Left hindlimb (tissue), 1 donor: ENCODE measurements at regions not wholly inside any gene's neighbourhood (a gene's known extent, or its start where the extent isn't known, plus 50 kb on each side); places are given as distances from the start of the nearest gene placed in this dataset.
"Not testable (repeated sequence)": the region's sequence is repeated elsewhere in the genome, so short reads cannot be mapped to it uniquely, and the experiment has no call there.

Source experiments
- DNase-seq: peaks from one replicate; pipeline ENCODE4 v3.0.0-alpha.2; 2018

DNA sequence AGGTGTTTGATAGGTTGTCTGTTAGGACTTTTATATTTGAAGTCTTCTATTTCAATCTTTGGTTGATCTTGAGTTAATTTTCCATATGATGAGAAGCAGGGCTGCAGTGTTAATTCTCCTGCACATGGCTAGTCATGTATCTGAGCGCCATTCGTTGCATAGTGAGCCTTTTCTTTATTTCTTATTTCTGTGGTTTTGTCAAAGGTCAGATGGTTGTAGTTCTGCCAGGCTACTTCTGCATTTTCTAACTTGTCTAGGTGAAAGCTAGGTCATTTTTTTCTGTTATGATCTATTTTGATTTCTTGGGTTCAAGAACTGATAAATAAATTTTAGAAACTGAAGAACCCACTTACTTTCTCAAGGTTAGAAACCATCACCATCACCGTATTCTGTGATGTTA lies 56.7 kb downstream of the CCDC74A start:
- DNase-seq: no peak

DNA sequence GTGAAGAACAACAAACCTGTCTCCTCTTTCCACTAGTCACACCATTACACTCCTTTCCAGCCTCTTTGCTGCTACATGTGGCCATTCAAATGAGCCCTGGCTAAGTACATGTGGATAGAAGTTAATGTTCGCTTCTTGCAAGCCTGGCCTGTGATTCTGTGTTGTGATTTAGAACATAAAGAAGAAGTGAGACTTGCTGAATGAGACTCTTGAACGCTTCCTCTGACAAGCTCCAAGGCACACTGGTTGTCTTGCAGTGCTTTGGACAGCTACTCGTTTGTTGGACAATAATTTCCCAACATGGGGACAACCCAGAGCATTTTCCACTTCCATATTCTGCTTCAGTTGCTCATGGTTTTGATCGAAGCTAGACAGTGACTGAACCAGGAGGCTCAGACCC lies 57.3 kb downstream of the CCDC74A start:
- no peak for DNase-seq

DNA sequence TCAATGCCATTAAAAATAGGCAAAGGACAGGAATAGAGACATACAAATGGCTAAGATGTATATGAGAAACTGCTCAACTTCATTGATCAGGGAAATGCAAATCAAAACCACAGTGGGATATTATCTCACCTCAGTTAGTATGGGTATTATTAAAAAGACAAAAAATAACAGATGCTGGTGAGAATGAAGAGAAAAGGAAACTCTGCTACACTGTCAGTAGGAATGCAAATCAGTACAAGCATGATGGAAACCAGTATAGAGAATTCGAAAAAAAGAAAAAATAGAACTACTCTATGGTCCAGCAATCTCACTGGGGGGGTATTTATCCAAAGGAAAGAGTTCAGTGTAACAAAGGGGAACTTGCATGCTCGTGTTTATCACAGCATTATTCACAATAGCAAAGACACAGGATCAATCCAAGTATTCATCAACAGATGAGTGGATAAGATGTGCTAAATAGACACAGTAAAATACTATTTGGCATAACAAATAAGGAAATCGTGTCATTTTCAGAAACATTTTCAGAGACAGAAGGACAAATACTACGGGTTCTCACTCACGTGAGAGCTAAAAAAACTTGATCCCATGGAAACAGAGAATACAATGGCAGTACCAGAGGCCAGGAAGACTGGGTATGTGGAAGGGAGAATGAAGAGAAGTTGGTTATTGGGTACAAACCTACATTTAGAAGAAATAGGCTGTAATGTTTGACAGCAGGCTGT lies 60.6 kb downstream of the CCDC74A start:
- no peak for DNase-seq

DNA sequence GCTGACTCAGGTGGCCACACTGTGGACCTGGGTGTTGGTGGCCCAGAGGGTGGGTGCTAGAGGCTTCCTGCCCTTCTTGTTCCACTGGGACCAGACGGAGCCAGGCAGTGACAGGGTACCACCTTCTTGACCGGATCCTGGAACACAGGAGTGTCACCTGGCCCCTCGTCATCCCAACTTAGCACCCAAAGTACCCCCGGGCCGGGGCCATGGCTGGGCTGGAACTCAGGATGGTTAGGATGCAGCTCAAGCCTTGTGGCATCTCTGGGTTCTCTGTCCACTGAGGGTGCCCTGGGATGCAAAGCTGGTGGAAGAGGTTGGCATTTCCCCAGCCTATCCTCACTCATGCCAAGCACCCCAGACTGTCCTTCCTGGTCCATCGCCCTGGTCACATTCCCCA lies 61.4 kb downstream of the CCDC74A start:
- DNase-seq: not testable (repeated sequence)

DNA sequence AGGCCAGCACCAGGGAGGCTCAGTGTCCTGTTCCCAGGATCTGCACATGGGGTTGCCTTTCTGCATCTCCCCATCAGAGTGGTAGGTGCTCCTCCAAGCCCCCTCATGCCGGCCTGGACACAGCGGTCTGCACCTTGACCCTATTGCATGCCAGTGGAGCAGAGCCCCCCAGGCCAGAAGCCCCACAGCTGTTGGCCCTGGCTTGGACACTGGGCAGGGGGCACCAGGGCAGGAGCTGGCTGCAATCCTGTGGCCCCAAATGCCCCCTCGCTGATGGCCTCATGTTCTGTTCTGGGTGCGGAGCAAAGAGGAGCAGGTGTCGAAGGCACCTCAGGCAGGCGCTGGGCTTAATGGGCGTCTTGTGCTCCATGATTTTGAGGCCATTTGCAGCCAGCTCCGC lies 62.7 kb downstream of the CCDC74A start:
- no peak for DNase-seq

DNA sequence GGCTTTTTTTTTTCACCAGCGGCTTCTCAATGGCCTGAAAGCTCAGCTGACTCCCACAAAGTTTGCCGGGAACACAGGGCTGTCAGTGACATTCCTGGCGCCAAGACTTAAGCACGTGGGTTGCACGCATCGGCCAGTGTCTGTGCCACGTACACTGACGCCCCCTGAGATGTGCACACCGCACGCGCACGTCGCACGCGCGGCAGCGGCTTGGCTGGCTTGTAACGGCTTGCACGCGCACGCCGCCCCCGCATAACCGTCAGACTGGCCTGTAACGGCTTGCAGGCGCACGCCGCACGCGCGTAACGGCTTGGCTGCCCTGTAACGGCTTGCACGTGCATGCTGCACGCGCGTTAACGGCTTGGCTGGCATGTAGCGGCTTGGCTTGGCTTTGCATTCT lies 63.2 kb downstream of the CCDC74A start:
- no peak for DNase-seq

DNA sequence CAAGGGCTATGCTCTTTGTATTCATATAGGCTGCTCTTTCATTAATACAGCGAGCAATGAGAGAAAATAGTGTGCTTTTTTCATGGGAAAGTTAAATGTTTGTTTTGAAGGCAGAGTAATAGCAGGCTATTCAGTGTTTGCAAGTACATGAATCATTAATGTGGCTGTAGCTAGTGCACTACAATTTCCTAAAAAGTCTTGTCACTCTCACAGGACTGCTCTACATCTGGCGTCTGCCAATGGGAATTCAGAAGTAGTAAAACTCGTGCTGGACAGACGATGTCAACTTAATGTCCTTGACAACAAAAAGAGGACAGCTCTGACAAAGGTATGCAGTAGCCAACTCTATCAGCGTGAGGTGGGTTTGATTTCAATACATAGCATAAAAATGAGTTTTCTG lies 68.9 kb downstream of the CCDC74A start:
- DNase-seq: not testable (repeated sequence)

DNA sequence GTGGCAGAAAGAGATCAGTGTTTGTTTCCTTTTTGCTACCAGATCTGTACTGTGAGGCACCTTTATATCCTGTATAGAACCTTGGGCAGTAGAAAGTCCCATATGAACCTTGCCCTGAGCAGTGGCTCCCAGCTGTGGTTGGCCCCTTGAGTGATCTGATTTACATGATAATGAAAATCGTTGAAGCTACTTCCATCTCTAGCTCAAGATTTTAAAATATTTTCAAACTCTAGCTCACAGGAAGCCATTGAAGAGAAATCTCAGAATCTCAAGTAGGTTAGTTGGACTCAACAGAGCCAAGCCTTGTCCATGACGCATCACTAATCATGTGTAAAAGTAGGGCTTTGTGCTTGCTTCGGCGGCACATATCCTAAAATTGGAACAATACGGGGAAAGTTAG lies 74.8 kb downstream of the CCDC74A start:
- DNase-seq: not testable (repeated sequence)

DNA sequence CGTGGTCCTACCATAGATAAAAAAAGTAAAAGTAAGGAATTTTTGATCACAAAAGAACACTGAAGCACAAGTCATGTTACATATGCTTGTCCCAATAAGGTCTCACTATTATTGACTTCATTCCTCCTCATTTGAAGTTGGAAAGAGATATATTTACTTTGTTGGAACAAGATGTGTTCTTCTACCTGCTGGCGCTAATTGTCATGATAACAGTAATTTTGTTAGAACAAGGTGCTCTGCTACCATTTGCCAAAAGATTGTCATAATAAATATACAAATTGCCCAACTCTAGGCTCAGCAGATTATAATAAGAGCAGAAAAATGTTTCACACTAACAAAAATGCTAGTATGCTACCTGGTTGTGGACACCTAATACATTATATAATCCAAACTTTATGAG lies 77.0 kb downstream of the CCDC74A start:
- DNase-seq: not testable (repeated sequence)

DNA sequence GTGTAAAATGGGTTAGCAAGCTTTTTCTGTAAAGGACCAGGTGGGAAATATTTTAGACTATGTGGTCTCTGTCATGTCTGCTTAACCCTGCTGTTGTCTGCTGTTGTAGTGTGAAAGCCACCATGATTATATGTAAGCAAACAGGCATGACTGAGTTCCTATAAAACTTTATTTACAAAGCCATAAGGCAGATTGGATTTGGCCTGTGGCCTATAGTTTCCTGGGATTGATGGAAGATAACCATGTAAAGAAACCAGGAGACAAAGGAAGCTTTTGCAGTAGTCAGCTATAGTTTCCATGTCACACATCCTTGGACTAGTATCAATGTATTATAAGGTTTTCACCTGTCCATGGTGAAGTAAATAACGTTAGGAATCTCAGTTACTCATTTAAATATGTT lies 78.7 kb downstream of the CCDC74A start:
- DNase-seq: not testable (repeated sequence)

DNA sequence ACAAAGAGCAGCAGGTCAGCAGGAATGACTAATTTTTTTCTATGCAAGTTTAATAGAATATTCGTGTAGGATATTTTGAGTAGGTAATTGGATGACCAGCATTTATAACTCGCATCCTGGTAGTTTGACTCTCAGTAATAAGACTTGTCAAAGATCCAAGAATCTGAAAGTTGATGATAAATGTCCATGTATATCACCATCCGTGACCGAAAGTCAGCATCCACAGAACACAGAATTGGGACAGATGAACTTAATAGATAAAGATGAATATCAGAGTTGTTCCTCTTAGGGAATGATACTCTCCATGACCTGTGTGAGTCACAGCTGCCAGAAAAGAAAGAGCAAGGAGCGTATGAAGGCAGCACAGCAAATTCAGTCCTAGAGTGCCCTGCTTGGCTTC lies 79.4 kb downstream of the CCDC74A start:
- DNase-seq: not testable (repeated sequence)

DNA sequence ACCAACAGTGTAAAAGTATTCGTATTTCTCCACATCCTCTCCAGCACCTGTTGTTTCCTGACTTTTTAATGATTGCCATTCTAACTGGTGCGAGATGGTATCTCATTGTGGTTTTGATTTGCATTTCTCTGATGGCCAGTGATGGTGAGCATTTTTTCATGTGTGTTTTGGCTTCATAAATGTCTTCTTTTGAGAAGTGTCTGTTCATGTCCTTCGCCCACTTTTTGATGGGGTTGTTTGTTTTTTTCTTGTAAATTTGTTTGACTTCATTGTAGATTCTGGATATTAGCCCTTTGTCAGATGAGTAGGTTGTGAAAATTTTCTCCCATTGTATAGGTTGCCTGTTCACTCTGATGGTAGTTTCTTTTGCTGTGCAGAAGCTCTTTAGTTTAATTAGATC lies 86.9 kb downstream of the CCDC74A start:
- DNase-seq: not testable (repeated sequence)

DNA sequence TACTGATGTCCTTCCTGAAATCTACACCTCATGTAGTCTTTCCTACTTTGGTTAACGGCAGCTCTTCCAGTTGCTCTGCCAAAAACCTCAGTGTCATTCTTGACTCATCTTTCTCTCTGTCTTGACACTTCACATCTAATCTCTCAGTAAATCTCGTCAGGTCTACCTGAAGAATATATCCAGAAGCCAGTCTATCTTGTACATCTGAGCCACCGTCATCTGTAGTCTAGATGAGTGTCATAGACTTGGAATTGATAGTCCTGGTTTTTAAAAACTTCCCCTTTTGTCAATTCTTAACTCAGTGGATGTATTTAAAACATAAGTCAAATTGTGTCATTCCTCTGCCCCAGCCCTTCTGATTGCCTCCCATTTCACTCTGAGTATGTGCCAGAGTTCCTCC lies 90.6 kb downstream of the CCDC74A start:
- DNase-seq: not testable (repeated sequence)

DNA sequence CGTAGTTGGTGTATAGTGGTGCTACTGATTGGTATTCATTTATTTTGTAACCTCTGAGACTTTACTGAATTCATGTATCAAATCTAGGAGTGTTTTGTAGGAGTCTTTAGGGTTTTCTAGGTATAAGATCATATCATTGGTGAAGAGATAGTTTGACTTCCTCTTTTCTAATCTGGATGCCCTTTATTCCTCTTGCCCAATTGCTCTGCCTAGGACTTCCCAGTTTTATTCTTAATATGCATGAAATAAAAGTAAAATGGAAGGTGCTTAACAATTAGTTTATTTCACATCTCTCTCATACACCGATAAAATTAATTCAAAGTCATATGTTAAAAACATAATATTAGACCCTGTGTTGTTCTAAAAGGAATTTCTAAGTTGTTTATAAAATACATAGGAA lies 95.2 kb downstream of the CCDC74A start:
- DNase-seq: not testable (repeated sequence)

DNA sequence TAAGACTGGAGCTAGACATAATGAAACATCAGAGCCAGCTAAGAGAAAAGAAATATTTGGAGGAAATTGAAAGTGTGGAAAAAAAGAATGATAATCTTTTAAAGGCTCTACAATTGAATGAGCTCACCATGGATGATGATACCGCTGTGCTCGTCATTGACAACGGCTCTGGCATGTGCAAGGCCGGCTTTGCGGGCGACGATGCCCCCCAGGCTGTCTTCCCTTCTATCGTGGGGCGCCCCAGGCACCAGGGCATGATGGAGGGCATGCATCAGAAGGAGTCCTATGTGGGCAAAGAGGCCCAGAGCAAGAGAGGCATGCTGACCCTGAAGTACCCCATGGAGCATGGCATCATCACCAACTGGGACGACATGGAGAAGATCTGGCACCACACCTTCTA lies 98.3 kb downstream of the CCDC74A start:
- not testable (repeated sequence) for DNase-seq

DNA sequence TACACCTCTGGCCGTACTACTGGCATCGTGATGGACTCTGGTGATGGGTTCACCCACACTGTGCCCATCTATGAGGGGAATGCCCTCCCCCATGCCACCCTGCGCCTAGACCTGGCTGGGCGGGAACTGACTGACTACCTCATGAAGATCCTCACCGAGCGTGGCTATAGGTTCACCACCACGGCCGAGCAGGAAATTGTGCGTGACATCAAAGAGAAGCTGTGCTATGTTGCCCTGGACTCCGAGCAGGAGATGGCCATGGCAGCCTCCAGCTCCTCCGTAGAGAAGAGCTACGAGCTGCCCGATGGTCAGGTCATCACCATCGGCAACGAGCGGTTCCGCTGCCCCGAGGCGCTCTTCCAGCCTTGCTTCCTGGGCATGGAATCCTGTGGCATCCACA lies 98.9 kb downstream of the CCDC74A start:
- not testable (repeated sequence) for DNase-seq

DNA sequence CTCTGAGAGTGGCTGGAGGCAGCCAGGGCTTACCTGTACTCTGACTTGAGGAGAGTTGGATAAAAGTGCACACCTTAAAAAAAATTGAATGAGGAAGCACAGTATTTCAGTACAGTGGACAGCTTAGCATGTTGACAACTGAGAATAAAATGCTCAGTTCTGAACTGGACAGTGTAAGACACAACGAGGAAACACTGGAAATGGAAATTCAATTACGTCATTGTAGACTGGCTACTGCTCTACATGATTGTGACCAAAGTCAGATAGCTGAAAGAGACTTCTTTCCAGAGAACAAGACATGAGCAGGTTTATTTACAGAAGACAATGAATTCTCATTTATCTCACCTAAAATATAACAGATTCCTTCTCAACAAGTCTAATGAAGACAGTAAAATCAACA lies 100.1 kb downstream of the CCDC74A start:
- not testable (repeated sequence) for DNase-seq

DNA sequence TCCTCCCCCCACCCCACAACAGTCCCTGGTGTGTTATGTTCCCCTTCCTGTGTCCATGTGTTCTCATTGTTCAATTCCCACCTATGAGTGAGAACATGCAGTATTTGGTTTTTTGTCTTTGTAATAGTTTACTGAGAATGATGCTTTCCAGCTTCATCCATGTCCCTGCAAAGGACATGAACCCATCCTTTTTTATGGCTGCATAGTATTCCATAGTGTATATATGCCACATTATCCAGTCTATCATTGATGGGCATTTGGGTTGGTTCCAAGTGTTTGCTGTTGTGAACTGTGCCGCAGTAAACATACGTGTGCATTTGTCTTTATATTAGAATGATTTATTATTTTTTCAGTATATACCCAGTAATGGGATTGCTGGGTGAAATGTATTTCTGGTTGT lies 104.0 kb downstream of the CCDC74A start:
- not testable (repeated sequence) for DNase-seq

DNA sequence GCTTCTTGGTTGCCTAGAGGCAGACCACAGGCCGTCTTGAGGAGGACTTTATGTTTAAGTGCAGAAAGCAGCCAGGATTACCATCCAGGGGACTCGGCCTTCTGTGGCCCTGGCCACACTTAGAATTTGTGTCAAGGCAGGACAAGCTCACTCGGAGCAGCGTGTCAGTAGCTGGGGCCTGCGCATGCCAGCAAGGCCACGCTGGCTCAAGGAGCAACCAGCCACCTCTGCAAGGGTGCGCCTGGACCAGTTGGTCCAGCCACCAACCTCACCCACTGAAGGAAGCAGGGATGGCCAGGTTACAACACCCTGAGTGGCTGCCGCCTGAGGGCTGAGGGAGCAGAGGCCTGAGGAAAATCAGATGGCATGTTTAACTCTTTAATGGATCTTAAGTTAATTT lies 105.7 kb downstream of the CCDC74A start:
- not testable (repeated sequence) for DNase-seq

DNA sequence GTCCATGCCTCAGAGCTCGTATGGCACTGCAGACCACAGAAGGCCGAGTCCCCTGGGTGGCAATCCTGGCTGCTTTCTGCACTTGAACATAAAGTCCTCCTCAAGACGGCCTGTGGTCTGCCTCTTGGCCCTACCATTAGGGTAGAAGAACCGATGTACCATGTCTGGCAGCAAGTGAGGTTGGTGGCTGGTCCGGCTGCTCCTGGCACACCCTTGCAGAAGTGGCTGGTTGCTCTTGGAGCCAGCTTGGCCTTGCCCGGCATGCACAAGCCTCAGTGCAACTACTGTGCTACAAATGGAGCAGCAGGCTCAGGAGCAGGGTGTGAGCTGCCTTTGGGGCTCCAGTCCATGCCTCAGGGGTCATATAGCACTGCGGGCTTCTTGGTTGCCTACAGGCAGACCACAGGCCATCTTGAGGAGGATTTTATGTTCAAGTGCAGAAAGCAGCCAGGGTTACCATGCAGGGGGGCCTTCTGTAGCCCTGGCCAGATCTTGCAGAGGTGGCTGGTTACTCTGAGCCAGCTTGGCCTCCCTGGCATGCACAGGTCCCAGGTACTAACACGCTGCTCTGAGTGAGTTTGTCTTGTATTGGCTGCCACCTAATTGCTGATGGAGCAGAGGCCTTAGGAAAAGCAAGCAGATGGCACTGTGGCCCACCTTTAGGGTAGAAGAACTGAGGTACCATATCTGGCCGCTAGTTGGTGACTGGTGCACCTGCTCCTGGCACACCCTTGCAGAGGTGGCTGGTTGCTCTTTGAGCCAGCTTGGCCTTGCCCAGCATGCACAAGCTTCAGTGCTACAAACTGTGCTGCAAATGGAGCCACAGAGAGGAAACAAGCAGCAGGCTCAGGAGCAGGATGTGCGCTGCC lies 106.4 kb downstream of the CCDC74A start:
- not testable (repeated sequence) for DNase-seq

DNA sequence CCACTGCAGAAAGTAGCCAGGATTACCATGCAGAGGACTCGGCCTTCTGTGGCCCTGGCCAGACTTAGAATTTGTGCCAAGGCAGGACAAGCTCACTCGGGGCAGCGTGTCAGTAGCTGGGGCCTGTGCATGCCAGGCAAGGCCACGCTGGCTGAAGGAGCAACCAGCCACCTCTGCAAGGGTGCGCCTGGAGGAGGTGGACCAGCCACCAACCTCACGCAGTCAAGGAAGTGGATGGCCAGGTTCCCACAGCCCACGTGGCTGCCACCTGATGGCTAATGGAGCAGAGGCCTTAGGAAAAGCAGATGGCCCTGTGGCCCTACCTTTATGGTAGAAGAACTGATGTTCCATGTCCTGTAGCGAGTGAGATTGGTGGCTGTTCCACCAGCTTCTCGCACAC lies 107.9 kb downstream of the CCDC74A start:
- no peak for DNase-seq

DNA sequence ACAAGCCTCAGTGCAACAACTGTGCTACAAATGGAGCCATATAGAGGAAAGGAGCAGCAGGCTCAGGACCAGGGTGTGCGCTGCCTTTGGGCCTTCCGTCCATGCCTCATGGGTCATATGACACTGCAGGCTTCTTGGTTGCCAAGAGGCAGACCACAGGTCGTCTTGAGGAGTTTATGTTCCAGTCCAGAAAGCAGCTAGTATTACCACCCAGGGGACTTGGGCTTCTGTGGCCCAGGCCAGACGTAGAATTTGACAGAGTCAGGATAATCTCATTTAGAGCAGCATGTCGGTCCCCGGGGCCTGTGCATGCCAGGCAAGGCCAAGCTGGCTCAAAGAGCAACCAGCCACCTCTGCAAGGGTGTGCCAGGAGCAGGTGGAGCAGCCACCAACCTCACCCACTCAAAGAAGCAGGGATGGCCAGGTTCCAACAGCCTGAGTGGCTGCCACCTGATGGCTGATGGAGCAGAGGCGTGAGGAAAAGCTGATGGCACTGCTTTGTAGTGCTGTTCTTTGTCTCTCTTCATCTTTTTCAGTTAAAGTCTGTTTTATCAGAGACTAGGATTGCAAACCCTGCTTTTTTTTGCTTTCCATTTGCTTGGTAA lies 109.1 kb downstream of the CCDC74A start:
- DNase-seq: not testable (repeated sequence)

DNA sequence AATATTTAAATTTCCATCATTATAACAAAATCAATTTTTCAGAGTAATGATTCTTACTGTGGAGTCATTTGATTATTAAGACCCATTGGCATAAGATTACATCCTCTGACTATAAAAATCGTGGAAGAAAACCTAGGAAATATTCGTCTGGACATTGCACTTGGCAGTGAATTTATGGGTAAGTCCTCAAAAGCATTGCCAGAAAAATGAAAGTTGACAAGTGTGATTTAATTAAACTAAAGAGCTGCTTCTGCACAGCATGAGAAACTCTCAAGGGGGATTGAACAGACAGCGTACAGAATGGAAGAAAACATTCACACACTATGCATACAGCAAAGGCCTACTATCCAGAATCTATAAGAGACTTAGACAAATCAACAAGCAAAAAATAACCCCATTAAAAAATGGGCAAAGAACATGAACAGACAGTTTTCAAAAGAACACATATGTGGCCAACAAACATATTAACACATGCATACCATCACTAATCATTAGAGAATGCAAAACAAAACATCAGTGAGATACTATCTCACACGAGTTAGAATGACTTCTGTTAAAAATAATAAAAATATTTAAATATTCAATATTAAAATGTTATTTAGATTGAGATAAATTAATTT lies 111.4 kb downstream of the CCDC74A start:
- DNase-seq: not testable (repeated sequence)
